Gastrocnemius medialis (tissue), 4 donors: ENCODE measurements at regions not wholly inside any gene's neighbourhood (a gene's known extent, or its start where the extent isn't known, plus 50 kb on each side); places are given as distances from the start of the nearest gene placed in this dataset.

Experiments used
- ATAC-seq, 2 donors: fragments of 150-250 bp; one replicate each; pipeline ENCODE4 v1.9.1; 2016
- DNase-seq, 2 donors: peaks; one replicate each; pipeline ENCODE4 v3.0.0-alpha.2; 2019
- H3K27ac ChIP-seq, 4 donors: fragments of 200-600 bp; sonication (generic); 1 replicate in 1 of 4; 2 replicates in 3 of 4; pipeline ENCODE4 v1.5.1; 2016 to 2018; ENCODE audit warnings: mild to moderate bottlenecking in 2 of 4, moderate library complexity in 1 of 4
- H3K27me3 ChIP-seq, 3 donors: fragments of 200-600 bp; sonication (generic) in 2 of 3; 1 replicate in 1 of 3; 2 replicates in 2 of 3; pipeline versions ENCODE4 v1.5.1 to v1.6.0; 2016 to 2019; ENCODE audit warnings: mild to moderate bottlenecking in 1 of 3, moderate library complexity in 1 of 3
- H3K36me3 ChIP-seq, 2 donors: fragments of 200-600 bp; sonication (generic) in 1 of 2; one replicate each; pipeline ENCODE4 v1.5.1; 2017 to 2018
- H3K4me1 ChIP-seq, 2 donors: fragments of 200-600 bp; sonication (generic) in 1 of 2; one replicate each; pipeline ENCODE4 v1.5.1; 2016 to 2017; ENCODE audit warnings: mild to moderate bottlenecking in 2 of 2
- H3K4me3 ChIP-seq, 4 donors: fragments of 200-600 bp; sonication (generic) in 3 of 4; 1 replicate in 1 of 4; 2 replicates in 3 of 4; pipeline ENCODE4 v1.5.1; 2016 to 2019; ENCODE audit warnings: mild to moderate bottlenecking in 2 of 4
- H3K9me3 ChIP-seq, 3 donors: fragments of 200-600 bp; sonication (generic) in 2 of 3; 1 replicate in 1 of 3; 2 replicates in 2 of 3; pipeline ENCODE4 v1.5.1; 2016 to 2019
- CTCF ChIP-seq, 5 experiments: fragments of 450-650 bp in 3 of 5; fragments of 200-600 bp in 2 of 5; sonication (generic) in 2 of 5; IDR thresholded peaks in 4 of 5; conservative IDR thresholded peaks in 1 of 5; 1 replicate in 4 of 5; 2 replicates in 1 of 5; pipeline ENCODE4 v1.5.1; 2016 to 2019; ENCODE audit warnings: antibody characterized with exemption in 5 of 5, mild to moderate bottlenecking in 3 of 5, moderate library complexity in 3 of 5
- POLR2A ChIP-seq, 2 donors: fragments of 450-650 bp; IDR thresholded peaks; one replicate each; pipeline ENCODE4 v1.6.1; 2017; ENCODE audit warnings: antibody characterized with exemption in 2 of 2, mild to moderate bottlenecking in 2 of 2, moderate library complexity in 2 of 2
- in situ Hi-C, 4 donors: fragments of 200-750 bp; cut with MboI; loops; one replicate each; pipeline versions ENCODE4 v1.15.0 to v1.8.0; 2017; ENCODE audit warnings: low sequenced_read_pairs in 4 of 4
- intact Hi-C: fragments of 100-400 bp; cut with DNase I; formaldehyde crosslinking; loops from one replicate; pipeline ENCODE4 v1.15.1; 2023; ENCODE audit warnings: low total_unique reads

- no peak for TF ChIP-seq POLR2A (IDR thresholded peaks at IDR 0.05)
- TF ChIP-seq CTCF (IDR thresholded peaks at IDR 0.05 in 4 of 5, conservative IDR thresholded peaks at IDR 0.05 in 1 of 5), result no peak
- ATAC-seq (no peak), DNase-seq (no peak)
- Histone ChIP-seq H3K4me3 (no peak overlapping the region), H3K27me3 (no peaks in the 10 kb centered on the region), H3K4me1 (no peaks in the 10 kb centered on the region), H3K9me3 (no peaks in the 10 kb centered on the region), H3K27ac (no peak overlapping the region), H3K36me3 (no peaks in the 10 kb centered on the region)
- intact Hi-C loops (loop anchor here (1.0 kb wide), 1 partner anchor 24 kb away; no protein-coding TSS in a partner anchor), in situ Hi-C loops (no loop called here)
These were observed 343.9 kb upstream of the ACVR2A start for GRCh38 chr2:147500819-147501395.

GRCh38 chr2:147500229-147500628, 344.6 kb upstream of the ACVR2A start:
- in situ Hi-C loops (no loop called here), intact Hi-C loops (no loop called here)
- ATAC-seq, result no peak
- TF ChIP-seq POLR2A (IDR thresholded peaks at IDR 0.05) (no peak), CTCF (IDR thresholded peaks at IDR 0.05 in 4 of 5, conservative IDR thresholded peaks at IDR 0.05 in 1 of 5) (no peak)
- no peaks in the 10 kb centered on the region for H3K9me3 ChIP-seq
- no peak for DNase-seq
- H3K4me1 ChIP-seq, result no peaks in the 10 kb centered on the region
- H3K36me3 ChIP-seq, result no peaks in the 10 kb centered on the region
- H3K27ac ChIP-seq, result no peak overlapping the region
- no peak overlapping the region for H3K4me3 ChIP-seq
- H3K27me3 ChIP-seq, result no peaks in the 10 kb centered on the region

GRCh38 chr2:147499785-147500184, 345.0 kb upstream of the ACVR2A start:
- intact Hi-C loops (no loop called here), in situ Hi-C loops (no loop called here)
- ATAC-seq (no peak), DNase-seq (no peak)
- H3K27ac ChIP-seq, result no peak overlapping the region
- no peaks in the 10 kb centered on the region for H3K4me1 ChIP-seq
- H3K4me3 ChIP-seq, result no peak overlapping the region
- no peaks in the 10 kb centered on the region for H3K27me3 ChIP-seq
- TF ChIP-seq CTCF (IDR thresholded peaks at IDR 0.05 in 4 of 5, conservative IDR thresholded peaks at IDR 0.05 in 1 of 5) (no peak), POLR2A (IDR thresholded peaks at IDR 0.05) (no peak)
- H3K36me3 ChIP-seq, result no peaks in the 10 kb centered on the region
- no peaks in the 10 kb centered on the region for H3K9me3 ChIP-seq

GRCh38 chr2:147495734-147496133, 349.1 kb upstream of the ACVR2A start:
- DNase-seq (no peak), ATAC-seq (no peak)
- TF ChIP-seq CTCF (IDR thresholded peaks at IDR 0.05 in 4 of 5, conservative IDR thresholded peaks at IDR 0.05 in 1 of 5), result no peak
- TF ChIP-seq POLR2A (IDR thresholded peaks at IDR 0.05), result no peak
- intact Hi-C loops (no loop called here), in situ Hi-C loops (no loop called here)
- H3K4me1 ChIP-seq, result no peaks in the 10 kb centered on the region
- no peak overlapping the region for H3K4me3 ChIP-seq
- H3K36me3 ChIP-seq, result no peaks in the 10 kb centered on the region
- H3K27ac ChIP-seq, result no peak overlapping the region
- H3K9me3 ChIP-seq, result no peaks in the 10 kb centered on the region
- H3K27me3 ChIP-seq, result no peaks in the 10 kb centered on the region

- Histone ChIP-seq H3K4me1 (no peaks in the 10 kb centered on the region), H3K36me3 (no peaks in the 10 kb centered on the region), H3K9me3 (no peaks in the 10 kb centered on the region), H3K27me3 (no peaks in the 10 kb centered on the region), H3K4me3 (no peak overlapping the region), H3K27ac (no peak overlapping the region)
- intact Hi-C loops (no loop called here), in situ Hi-C loops (no loop called here)
- TF ChIP-seq CTCF (IDR thresholded peaks at IDR 0.05 in 4 of 5, conservative IDR thresholded peaks at IDR 0.05 in 1 of 5) (no peak), POLR2A (IDR thresholded peaks at IDR 0.05) (no peak)
- ATAC-seq, result no peak
- DNase-seq, result no peak
These were observed 352.4 kb upstream of the ACVR2A start for GRCh38 chr2:147492471-147492870.
